Endothelial cell of umbilical vein (primary cell): ENCODE measurements at regions not wholly inside any gene's neighbourhood (a gene's known extent, or its start where the extent isn't known, plus 50 kb on each side); places are given as distances from the start of the nearest gene placed in this dataset.

Source experiments
- BruUV-seq: library from RNA; stranded (reverse); fragments of 400-500 nt; replicated peaks from 2 replicates; lab custom pipeline; 2021; lab: Mats Ljungman, UMichigan
- CTCF ChIA-PET: fragments of 300-600, 350-600 bp; sonication (Branson Sonifier 250); formaldehyde crosslinking; loops from one replicate; lab custom pipeline; 2021; ENCODE audit warnings: antibody characterized with exemption, inconsistent platforms; lab: Charles Lee
- POLR2A ChIA-PET: fragments of 300-600, 350-600 bp; sonication (Branson Sonifier 250); formaldehyde crosslinking; loops from one replicate; lab custom pipeline; 2021; ENCODE audit warnings: antibody characterized with exemption, inconsistent platforms; lab: Charles Lee
- DNase-seq: peaks from one replicate; pipeline ENCODE4 v3.0.0-alpha.2; 2011; ENCODE audit warnings: low read depth, low spot score
- FAIRE-seq: peaks from 2 replicates; lab custom pipeline; 2011; peaks lifted over from hg19 to GRCh38; lab: Jason Lieb, UNC
- H2AFZ ChIP-seq: 2 replicates; pipeline ENCODE4 v1.6.0; 2012; ENCODE audit warnings: low read depth, low read length, control low read depth, inconsistent platforms
- H3K27ac ChIP-seq: 2 replicates; pipeline ENCODE4 v1.5.1; 2011; ENCODE audit warnings: low read depth, mild to moderate bottlenecking, control low read depth, low read length, moderate library complexity; ENCODE audit not compliant: insufficient read depth
- H3K27me3 ChIP-seq, 2 experiments: 2 replicates each; pipeline versions ENCODE4 v1.6.0 to v1.6.1; 2011; ENCODE audit warnings: low read length in 2 of 2, mixed read lengths in 1 of 2; ENCODE audit not compliant: control insufficient read depth in 2 of 2, insufficient read depth in 2 of 2
- H3K36me3 ChIP-seq, 2 experiments: 2 replicates in 1 of 2; 3 replicates in 1 of 2; pipeline ENCODE4 v1.5.1; 2011; ENCODE audit warnings: low read length in 2 of 2, mild to moderate bottlenecking in 1 of 2, moderate library complexity in 1 of 2; ENCODE audit not compliant: control insufficient read depth in 2 of 2, insufficient read depth in 2 of 2; ENCODE audit errors: extremely low read depth in 1 of 2
- H3K4me1 ChIP-seq: 3 replicates; pipeline ENCODE4 v1.5.1; 2011; ENCODE audit warnings: mild to moderate bottlenecking, low read length; ENCODE audit not compliant: control insufficient read depth, insufficient read depth; ENCODE audit errors: extremely low read depth
- H3K4me2 ChIP-seq: 2 replicates; pipeline ENCODE4 v1.6.1; 2011; ENCODE audit warnings: low read length, control low read depth, mixed read lengths; ENCODE audit not compliant: insufficient read depth
- H3K4me3 ChIP-seq, 3 experiments: fragments of 200-600 bp in 1 of 3; sonication (generic), shearing (Covaris generic) in 1 of 3; replicated peaks in 1 of 3; 2 replicates each; pipeline ENCODE4 v1.5.1; 2011 to 2016; ENCODE audit warnings: control low read depth in 3 of 3, low read length in 3 of 3, mild to moderate bottlenecking in 2 of 3, inconsistent platforms in 1 of 3, low read depth in 1 of 3, moderate library complexity in 1 of 3; ENCODE audit not compliant: insufficient read depth in 1 of 3
- H3K79me2 ChIP-seq: 2 replicates; pipeline ENCODE4 v1.6.0; 2012; ENCODE audit warnings: low read length, inconsistent platforms; ENCODE audit not compliant: control insufficient read depth, insufficient read depth
- H3K9ac ChIP-seq: replicated peaks from 2 replicates; pipeline ENCODE3; 2011; ENCODE audit warnings: low read length, control low read depth; ENCODE audit not compliant: insufficient read depth; ENCODE audit errors: extremely low read depth
- H3K9me1 ChIP-seq: replicated peaks from 3 replicates; pipeline ENCODE4 v1.6.0; 2011; ENCODE audit warnings: mild to moderate bottlenecking, low read length; ENCODE audit not compliant: control insufficient read depth, insufficient read depth; ENCODE audit errors: extremely low read depth
- H3K9me3 ChIP-seq: replicated peaks from 2 replicates; pipeline ENCODE4 v1.5.1; 2012; ENCODE audit warnings: low read length, inconsistent platforms; ENCODE audit not compliant: control insufficient read depth, insufficient read depth
- H4K20me1 ChIP-seq: replicated peaks from 2 replicates; pipeline ENCODE3; 2011; ENCODE audit warnings: mild to moderate bottlenecking, low read length; ENCODE audit not compliant: control insufficient read depth, insufficient read depth; ENCODE audit errors: extremely low read depth
- CTCF ChIP-seq, 2 donors: IDR thresholded peaks; 1 replicate in 1 of 2; 2 replicates in 1 of 2; pipeline ENCODE4 v1.5.1; 2011; ENCODE audit warnings: low read length in 2 of 2, mild to moderate bottlenecking in 2 of 2, moderate library complexity in 2 of 2, control low read depth in 1 of 2, inconsistent platforms in 1 of 2, low read depth in 1 of 2; ENCODE audit not compliant: insufficient read depth in 1 of 2; ENCODE audit errors: extremely low read depth in 1 of 2
- EZH2 ChIP-seq: IDR thresholded peaks from 2 replicates; pipeline ENCODE4 v1.6.1; 2012; ENCODE audit warnings: borderline replicate concordance, low read depth, mild to moderate bottlenecking, moderate library complexity, low read length, inconsistent platforms; ENCODE audit not compliant: severe bottlenecking
- FOS ChIP-seq: IDR thresholded peaks from 2 replicates; pipeline ENCODE4 v1.6.1; 2011; ENCODE audit warnings: mild to moderate bottlenecking, low read length, moderate library complexity, borderline replicate concordance; ENCODE audit not compliant: insufficient read depth
- GATA2 ChIP-seq: IDR thresholded peaks from 2 replicates; pipeline ENCODE4 v1.7.0; 2011; ENCODE audit warnings: low read depth, mild to moderate bottlenecking, moderate library complexity, mixed read lengths, low read length; ENCODE audit not compliant: insufficient read length, insufficient read depth
- JUN ChIP-seq: IDR thresholded peaks from 2 replicates; pipeline ENCODE4 v1.6.1; 2011; ENCODE audit warnings: borderline replicate concordance, low read depth; ENCODE audit not compliant: insufficient read length, insufficient read depth
- MAX ChIP-seq: IDR thresholded peaks from 2 replicates; pipeline ENCODE4 v1.6.1; 2011; ENCODE audit not compliant: insufficient read depth, insufficient read length
- MYC ChIP-seq: IDR thresholded peaks from one replicate; pipeline ENCODE4 v1.6.1; 2011; ENCODE audit warnings: mild to moderate bottlenecking, low read depth, low read length
- POLR2A ChIP-seq: IDR thresholded peaks from 2 replicates; pipeline ENCODE4 v1.6.1; 2012; ENCODE audit warnings: low read depth, mild to moderate bottlenecking, control low read depth, low read length
- POLR2AphosphoS5 ChIP-seq: IDR thresholded peaks from 2 replicates; pipeline ENCODE4 v1.6.1; 2012; ENCODE audit warnings: low read depth, mild to moderate bottlenecking, control low read depth, low read length, moderate library complexity; ENCODE audit not compliant: insufficient read depth
- dilution Hi-C: fragments of 300-500 bp; cut with MboI; formaldehyde crosslinking; loops from one replicate; pipeline ENCODE4 v1.15.0; 2019; ENCODE audit warnings: low sequenced_read_pairs; ENCODE audit not compliant: extremely low pct_ligation_motif_present
- intact Hi-C: fragments of 100-400 bp; cut with micrococcal nuclease; formaldehyde crosslinking; loops from one replicate; pipeline ENCODE4 v1.10.0; 2022

DNA sequence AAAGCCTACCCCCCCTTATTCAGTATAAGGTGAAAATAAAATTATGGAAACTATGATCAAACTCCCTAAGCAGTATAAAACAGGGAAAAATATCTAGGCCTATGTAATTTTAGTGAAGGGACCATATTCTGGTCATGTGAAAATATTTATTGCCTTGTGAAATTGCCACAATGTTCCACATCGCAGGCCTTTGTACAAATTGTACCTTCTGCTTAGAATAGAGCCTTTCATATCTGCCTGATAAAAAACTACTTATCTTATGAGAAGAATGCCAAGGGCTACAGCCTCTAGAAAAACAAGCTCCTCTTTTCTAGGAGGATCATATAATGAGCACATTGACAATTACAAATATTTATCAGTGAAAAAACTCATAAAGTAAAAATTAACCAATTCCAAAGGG lies 1280.0 kb downstream of the EFNB2 start:
- no peak for DNase-seq
- no peaks in the 10 kb centered on the region for H3K9me1 ChIP-seq
- H3K9ac ChIP-seq, result no peak overlapping the region
- no TSS peak for BruUV-seq
- no peaks in the 10 kb centered on the region for H3K79me2 ChIP-seq
- FAIRE-seq, result no peak
- no peaks in the 10 kb centered on the region for H4K20me1 ChIP-seq
- H3K4me3 ChIP-seq, result no peak overlapping the region
- intact Hi-C loops (no loop called here), dilution Hi-C loops (no loop called here)
- no peak overlapping the region for H3K27ac ChIP-seq
- H3K27me3 ChIP-seq, result no peaks in the 10 kb centered on the region
- no peaks in the 10 kb centered on the region for H3K4me1 ChIP-seq
- H2AFZ ChIP-seq, result no peak overlapping the region
- ChIA-PET CTCF (no interaction called here), POLR2A (no interaction called here)
- no peaks in the 10 kb centered on the region for H3K36me3 ChIP-seq
- H3K4me2 ChIP-seq, result no peak overlapping the region
- H3K9me3 ChIP-seq, result no peaks in the 10 kb centered on the region
- TF ChIP-seq GATA2, result no peak
- no peak for TF ChIP-seq FOS
- TF ChIP-seq MAX, result no peak
- no peak for TF ChIP-seq POLR2A
- no peak for TF ChIP-seq CTCF (IDR thresholded peaks at IDR 0.05; ENCODE audit: extremely low read depth in 1 of 2, insufficient read depth in 1 of 2, low read depth in 1 of 2, low read length in 2 of 2)
- TF ChIP-seq JUN, result no peak
- TF ChIP-seq EZH2, result no peak
- TF ChIP-seq POLR2AphosphoS5, result no peak
- no peak for TF ChIP-seq MYC
